AG10803 (cell line): ENCODE measurements at regions not wholly inside any gene's neighbourhood (a gene's known extent, or its start where the extent isn't known, plus 50 kb on each side); places are given as distances from the start of the nearest gene placed in this dataset.

Experiments used
- DNase-seq: peaks from one replicate; pipeline ENCODE4 v3.0.0; 2010; ENCODE audit warnings: low read depth
- H3K4me3 ChIP-seq: 2 replicates; pipeline ENCODE4 v1.5.1; 2011; ENCODE audit warnings: mild to moderate bottlenecking, low read length, control low read depth
- CTCF ChIP-seq: conservative IDR thresholded peaks from 2 replicates; pipeline ENCODE4 v1.5.1; 2011; ENCODE audit warnings: mild to moderate bottlenecking, low read length, control low read depth, inconsistent platforms

- TF ChIP-seq CTCF, result peak; percentile 54
- DNase-seq, result peak; percentile 88
Measured at GRCh38 chr21:32143241-32143939, 135.5 kb downstream of the MIS18A start.

GRCh38 chr21:32141318-32141633, 137.6 kb downstream of the MIS18A start:
- no peak for TF ChIP-seq CTCF
- H3K4me3 ChIP-seq, result no peak overlapping the region
- DNase-seq, result no peak

More at GRCh38 chr21:32143241-32143939, 135.5 kb downstream of the MIS18A start:
- H3K4me3 ChIP-seq, result no peak overlapping the region

DNA sequence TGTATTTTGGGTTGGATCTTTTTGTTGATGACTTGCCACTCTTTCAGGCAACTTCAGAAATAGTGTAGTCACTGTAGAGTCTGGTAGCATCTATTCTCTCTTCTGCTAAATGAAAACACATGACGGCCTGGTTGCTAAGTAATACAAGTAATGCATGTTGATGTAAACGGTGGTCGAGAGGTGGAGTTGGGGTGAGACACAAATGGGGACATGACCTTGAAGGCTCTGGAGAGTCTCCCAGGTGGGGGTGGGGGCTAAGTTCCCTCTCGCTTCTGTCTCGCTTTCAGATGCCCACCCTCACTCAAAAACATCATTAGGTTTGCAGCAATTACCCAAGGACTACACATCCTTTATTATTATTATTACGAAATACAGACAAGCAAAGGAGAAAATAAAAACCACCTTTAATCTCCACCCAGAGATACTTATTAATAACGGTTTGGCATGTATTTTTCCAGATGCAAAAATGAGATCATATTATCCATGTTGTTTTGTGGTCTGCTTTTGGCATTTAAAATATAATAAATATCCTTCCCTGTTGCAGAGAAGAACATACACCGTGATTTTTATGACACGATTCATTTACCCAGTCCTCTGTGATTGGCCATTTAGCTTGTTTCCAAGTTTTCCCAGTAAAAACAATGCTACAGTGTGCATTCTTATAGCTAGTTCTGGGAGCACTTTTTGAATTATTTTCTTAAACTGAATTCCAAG, 138.1 kb downstream of the MIS18A start:
- no peak for TF ChIP-seq CTCF
- no peak overlapping the region for H3K4me3 ChIP-seq
- peak; percentile 93 for DNase-seq

DNA sequence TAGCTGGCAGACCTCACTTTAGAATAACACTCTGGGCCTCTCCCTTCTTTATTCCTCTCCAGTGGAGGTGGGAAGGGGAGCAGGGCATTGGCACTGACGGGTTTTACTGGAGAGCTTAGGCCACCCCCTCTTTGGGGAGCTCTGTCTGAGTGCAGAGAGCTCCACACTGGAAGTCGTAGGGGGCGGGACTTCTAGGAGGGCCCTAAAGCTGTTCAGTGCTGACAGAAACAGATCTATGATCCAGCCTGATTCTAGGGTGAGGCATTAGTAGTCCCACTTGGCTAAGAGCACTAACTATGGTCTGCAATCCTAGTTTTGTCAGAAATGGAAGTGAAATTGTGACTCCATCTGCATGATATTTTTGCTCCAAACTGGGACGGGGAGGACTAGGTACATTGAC, 138.7 kb downstream of the MIS18A start:
- no peak overlapping the region for H3K4me3 ChIP-seq
- peak; percentile 48 for DNase-seq
- no peak for TF ChIP-seq CTCF

- no peak overlapping the region for H3K4me3 ChIP-seq
- no peak for TF ChIP-seq CTCF
- DNase-seq, result no peak
Measured at GRCh38 chr21:32138658-32139057, 140.2 kb downstream of the MIS18A start.

DNA sequence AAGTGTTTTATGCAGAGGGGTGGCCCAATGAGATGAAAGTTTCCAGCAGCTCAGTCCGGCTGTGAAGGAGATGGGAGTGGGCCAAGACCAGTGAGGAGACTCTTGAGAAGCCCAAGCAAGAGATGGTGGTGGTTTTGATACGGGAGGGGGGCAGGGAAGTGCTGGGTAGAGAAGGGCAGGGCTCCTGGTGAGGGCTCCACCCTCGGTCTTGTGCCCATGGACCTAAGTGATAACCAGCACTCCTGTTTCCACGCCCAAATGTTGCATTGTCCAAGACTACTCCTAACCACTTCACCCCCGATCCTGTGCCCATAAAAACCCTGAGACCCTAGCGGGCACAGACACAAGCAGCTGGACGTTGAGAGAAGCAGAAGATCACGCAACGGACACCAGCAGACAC, 140.9 kb downstream of the MIS18A start:
- no peak for DNase-seq
- H3K4me3 ChIP-seq, result no peak overlapping the region
- no peak for TF ChIP-seq CTCF

DNA sequence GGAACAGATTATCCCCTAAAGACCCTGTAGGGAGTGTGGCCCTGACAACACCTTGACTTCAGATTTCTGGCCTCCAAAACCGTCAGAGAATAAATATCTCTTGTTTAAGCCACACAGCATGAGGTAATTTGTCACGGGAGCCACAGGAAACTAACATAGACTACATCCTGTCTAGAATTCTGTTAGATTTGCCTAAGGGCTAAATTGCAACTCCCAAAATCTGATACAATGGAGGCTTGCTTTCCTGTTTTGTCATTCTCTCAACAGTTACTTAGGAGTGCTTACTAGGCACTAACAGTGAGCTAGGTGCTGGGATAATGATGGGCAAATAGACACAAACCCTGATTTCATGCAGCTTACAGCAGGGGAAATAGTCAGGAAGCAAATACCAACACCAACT, 141.6 kb downstream of the MIS18A start:
- no peak for TF ChIP-seq CTCF
- no peak for DNase-seq
- no peak overlapping the region for H3K4me3 ChIP-seq
